CD14-positive monocyte (primary cell): ENCODE measurements at regions not wholly inside any gene's neighbourhood (a gene's known extent, or its start where the extent isn't known, plus 50 kb on each side); places are given as distances from the start of the nearest gene placed in this dataset.

Source experiments
- DNase-seq, 3 donors: peaks; one replicate each; pipeline ENCODE4 v3.0.0-alpha.2; 2011 to 2022
- H2AFZ ChIP-seq: 2 replicates; pipeline ENCODE4 v1.6.0; 2012; ENCODE audit warnings: mild to moderate bottlenecking, low read depth, low read length, inconsistent platforms; ENCODE audit not compliant: insufficient read depth, poor library complexity, severe bottlenecking
- H3K27ac ChIP-seq, 2 donors: 1 replicate in 1 of 2; 2 replicates in 1 of 2; pipeline ENCODE4 v1.5.1; 2012 to 2013; ENCODE audit warnings: low read length in 2 of 2, control low read depth in 1 of 2, inconsistent platforms in 1 of 2, low read depth in 1 of 2, mild to moderate bottlenecking in 1 of 2
- H3K27me3 ChIP-seq, 2 donors: one replicate each; pipeline versions ENCODE4 v1.6.0 to v1.6.1; 2011 to 2013; ENCODE audit warnings: low read length in 2 of 2; ENCODE audit not compliant: control insufficient read depth in 2 of 2, insufficient read depth in 2 of 2
- H3K36me3 ChIP-seq, 2 donors: replicated peaks in 1 of 2; 1 replicate in 1 of 2; 2 replicates in 1 of 2; pipeline versions ENCODE4 v1.5.1 to v1.6.1; 2012 to 2013; ENCODE audit warnings: low read length in 2 of 2, control low read depth in 1 of 2, inconsistent platforms in 1 of 2, mild to moderate bottlenecking in 1 of 2; ENCODE audit not compliant: insufficient read depth in 2 of 2, control insufficient read depth in 1 of 2
- H3K4me1 ChIP-seq, 2 donors: 1 replicate in 1 of 2; 2 replicates in 1 of 2; pipeline versions ENCODE4 v1.5.1 to v1.6.1; 2012 to 2013; ENCODE audit warnings: low read length in 2 of 2, control low read depth in 1 of 2, inconsistent platforms in 1 of 2, mild to moderate bottlenecking in 1 of 2, moderate library complexity in 1 of 2; ENCODE audit not compliant: insufficient read depth in 2 of 2, control insufficient read depth in 1 of 2
- H3K4me2 ChIP-seq: replicated peaks from 2 replicates; pipeline ENCODE3; 2012; ENCODE audit warnings: low read length, moderate library complexity, mild to moderate bottlenecking; ENCODE audit not compliant: poor library complexity, severe bottlenecking; ENCODE audit errors: extremely low read depth
- H3K4me3 ChIP-seq, 3 experiments: fragments of 200-600 bp in 1 of 3; sonication (generic) in 1 of 3; replicated peaks in 1 of 3; 1 replicate in 2 of 3; 2 replicates in 1 of 3; pipeline ENCODE4 v1.5.1; 2011 to 2013; ENCODE audit warnings: low read length in 3 of 3, mild to moderate bottlenecking in 3 of 3, control low read depth in 2 of 3, low read depth in 2 of 3, inconsistent platforms in 1 of 3, moderate library complexity in 1 of 3
- H3K79me2 ChIP-seq: 2 replicates; pipeline ENCODE4 v1.6.0; 2012; ENCODE audit warnings: mild to moderate bottlenecking, control low read depth, inconsistent platforms, low read length, moderate library complexity; ENCODE audit not compliant: insufficient read depth
- H3K9ac ChIP-seq: 2 replicates; pipeline ENCODE4 v1.6.0; 2017; ENCODE audit warnings: low read length, mild to moderate bottlenecking; ENCODE audit not compliant: insufficient read depth, poor library complexity, severe bottlenecking
- H3K9me3 ChIP-seq, 2 donors: replicated peaks in 1 of 2; 1 replicate in 1 of 2; 2 replicates in 1 of 2; pipeline versions ENCODE4 v1.5.1 to v1.6.1; 2012 to 2013; ENCODE audit warnings: low read length in 2 of 2, control low read depth in 1 of 2; ENCODE audit not compliant: control insufficient read depth in 1 of 2, insufficient read depth in 1 of 2
- H4K20me1 ChIP-seq: 2 replicates; pipeline ENCODE4 v1.6.0; 2012; ENCODE audit warnings: mild to moderate bottlenecking, low read length, control low read depth, moderate library complexity; ENCODE audit not compliant: insufficient read depth
- H3K27ac Mint-ChIP-seq, 7 donors: one replicate each; pipeline ENCODE4 v1.8.0; 2020; ENCODE audit warnings: mild to moderate bottlenecking in 7 of 7, mixed read lengths in 7 of 7, moderate library complexity in 6 of 7, inconsistent platforms in 2 of 7
- H3K27me3 Mint-ChIP-seq, 3 donors: one replicate each; pipeline ENCODE4 v1.8.0; 2021 to 2022; ENCODE audit warnings: low read depth in 3 of 3, mild to moderate bottlenecking in 3 of 3, mixed read lengths in 3 of 3, moderate library complexity in 3 of 3, inconsistent platforms in 1 of 3
- H3K36me3 Mint-ChIP-seq, 2 donors: one replicate each; pipeline ENCODE4 v1.8.0; 2020; ENCODE audit warnings: mixed read lengths in 2 of 2, inconsistent platforms in 1 of 2, mild to moderate bottlenecking in 1 of 2
- H3K4me1 Mint-ChIP-seq: one replicate; pipeline ENCODE4 v1.8.0; 2020; ENCODE audit warnings: mild to moderate bottlenecking, mixed read lengths
- H3K4me3 Mint-ChIP-seq, 2 donors: one replicate each; pipeline ENCODE4 v1.8.0; 2020; ENCODE audit warnings: mild to moderate bottlenecking in 2 of 2, mixed read lengths in 2 of 2, moderate library complexity in 1 of 2
- H3K9me3 Mint-ChIP-seq, 7 donors: one replicate each; pipeline ENCODE4 v1.8.0; 2020 to 2022; ENCODE audit warnings: mixed read lengths in 7 of 7, mild to moderate bottlenecking in 6 of 7, moderate library complexity in 6 of 7, inconsistent platforms in 2 of 7
- WGBS: methylation state at CpG from one replicate; pipeline ENCODE4 v1.1.5; 2013; ENCODE audit warnings: missing lambda C conversion rate; ENCODE audit not compliant: insufficient coverage; 5-methylcytosine and 5-hydroxymethylcytosine counted together
- intact Hi-C, 2 donors: fragments of 100-400 bp; cut with micrococcal nuclease; formaldehyde crosslinking; loops; one replicate each; pipeline versions ENCODE4 v1.15.0 to v1.15.1; 2023
- TF ChIP-seq, protein P1 (sequence below): fragments of 200-600 bp; IDR thresholded peaks from one replicate; pipeline ENCODE4 v1.8.0; 2022; ENCODE audit warnings: antibody characterized with exemption, mild to moderate bottlenecking

GRCh38 chr2:147683380-147683779 lies 161.4 kb upstream of the ACVR2A start:
- H3K4me3 ChIP-seq: no peak overlapping the region
- no peaks in the 10 kb centered on the region for H3K36me3 ChIP-seq
- peaks cover 4 to 5% of the 10 kb centered on the region in 2 donors for H3K4me1 ChIP-seq
- H3K79me2 ChIP-seq: no peaks in the 10 kb centered on the region
- H2AFZ ChIP-seq: no peak overlapping the region
- TF ChIP-seq, protein P1, sequence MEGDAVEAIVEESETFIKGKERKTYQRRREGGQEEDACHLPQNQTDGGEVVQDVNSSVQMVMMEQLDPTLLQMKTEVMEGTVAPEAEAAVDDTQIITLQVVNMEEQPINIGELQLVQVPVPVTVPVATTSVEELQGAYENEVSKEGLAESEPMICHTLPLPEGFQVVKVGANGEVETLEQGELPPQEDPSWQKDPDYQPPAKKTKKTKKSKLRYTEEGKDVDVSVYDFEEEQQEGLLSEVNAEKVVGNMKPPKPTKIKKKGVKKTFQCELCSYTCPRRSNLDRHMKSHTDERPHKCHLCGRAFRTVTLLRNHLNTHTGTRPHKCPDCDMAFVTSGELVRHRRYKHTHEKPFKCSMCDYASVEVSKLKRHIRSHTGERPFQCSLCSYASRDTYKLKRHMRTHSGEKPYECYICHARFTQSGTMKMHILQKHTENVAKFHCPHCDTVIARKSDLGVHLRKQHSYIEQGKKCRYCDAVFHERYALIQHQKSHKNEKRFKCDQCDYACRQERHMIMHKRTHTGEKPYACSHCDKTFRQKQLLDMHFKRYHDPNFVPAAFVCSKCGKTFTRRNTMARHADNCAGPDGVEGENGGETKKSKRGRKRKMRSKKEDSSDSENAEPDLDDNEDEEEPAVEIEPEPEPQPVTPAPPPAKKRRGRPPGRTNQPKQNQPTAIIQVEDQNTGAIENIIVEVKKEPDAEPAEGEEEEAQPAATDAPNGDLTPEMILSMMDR: no peak
- Mint-ChIP-seq H3K27me3 (peaks cover 0 to 4% (median 3%) of the 10 kb centered on the region in 3 donors), H3K4me1 (peaks cover 5% of the 10 kb centered on the region), H3K4me3 (no peak overlapping the region), H3K27ac (no peak overlapping the region), H3K36me3 (peaks cover 0 to 2% of the 10 kb centered on the region in 2 donors), H3K9me3 (peaks cover 0 to 4% (median 3%) of the 10 kb centered on the region in 7 donors)
- intact Hi-C loops: no loop called here
- H3K9ac ChIP-seq: no peak overlapping the region
- no peaks in the 10 kb centered on the region for H3K9me3 ChIP-seq
- no peak overlapping the region for H3K4me2 ChIP-seq
- H4K20me1 ChIP-seq: no peaks in the 10 kb centered on the region
- 100% methylated on average over 1 of the region's 2 CpGs for WGBS
- no peak for DNase-seq
- H3K27ac ChIP-seq: no peak overlapping the region
- H3K27me3 ChIP-seq: no peaks in the 10 kb centered on the region

DNA sequence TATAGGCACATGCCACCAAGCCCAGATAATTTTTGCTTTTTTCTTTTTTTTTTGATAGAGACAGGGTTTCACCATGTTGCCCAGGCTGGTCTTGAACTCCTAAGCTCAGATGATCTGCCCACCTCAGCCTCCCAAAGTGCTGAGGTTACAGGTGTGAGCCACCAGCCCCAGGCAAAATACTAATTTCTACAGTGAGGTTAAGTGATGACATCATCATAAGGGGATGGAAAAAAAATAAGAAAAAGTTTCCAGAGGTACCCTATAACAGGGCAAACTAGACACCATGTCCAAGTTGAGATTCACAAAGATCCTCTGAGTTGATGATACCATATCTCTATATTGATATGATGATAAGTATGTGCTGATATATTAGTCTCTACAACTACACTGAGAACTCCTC lies 163.7 kb upstream of the ACVR2A start:
- no peak for DNase-seq
- Histone ChIP-seq H3K36me3 (no peaks in the 10 kb centered on the region), H4K20me1 (no peaks in the 10 kb centered on the region), H2AFZ (no peak overlapping the region), H3K4me3 (no peak overlapping the region), H3K27ac (no peak overlapping the region), H3K9me3 (no peaks in the 10 kb centered on the region), H3K79me2 (no peaks in the 10 kb centered on the region), H3K4me1 (no peaks in the 10 kb centered on the region), H3K27me3 (no peaks in the 10 kb centered on the region), H3K4me2 (no peak overlapping the region), H3K9ac (no peak overlapping the region)
- Mint-ChIP-seq H3K4me1 (no peaks in the 10 kb centered on the region), H3K27ac (no peak overlapping the region), H3K9me3 (peaks cover 0 to 4% (median 3%) of the 10 kb centered on the region in 7 donors), H3K4me3 (no peak overlapping the region), H3K36me3 (no peaks in the 10 kb centered on the region), H3K27me3 (peaks cover 0 to 4% (median 3%) of the 10 kb centered on the region in 3 donors)
- TF ChIP-seq, protein P1: no peak
- intact Hi-C loops: no loop called here
